Activated naive CD8-positive, alpha-beta T cell treated with anti-CD3 and anti-CD28 coated beads for 36 hours (primary cell): ENCODE measurements at regions not wholly inside any gene's neighbourhood (a gene's known extent, or its start where the extent isn't known, plus 50 kb on each side); places are given as distances from the start of the nearest gene placed in this dataset.
"Not testable (repeated sequence)": the region's sequence is repeated elsewhere in the genome, so short reads cannot be mapped to it uniquely, and the experiment has no call there.

ENCODE experiments used
- DNase-seq: peaks from one replicate; pipeline ENCODE4 v3.0.0; 2021
- H3K27ac Mint-ChIP-seq: one replicate; pipeline ENCODE4 v1.8.0; 2022; ENCODE audit warnings: mild to moderate bottlenecking, moderate library complexity, mixed read lengths
- H3K27me3 Mint-ChIP-seq: one replicate; pipeline ENCODE4 v1.8.0; 2022; ENCODE audit warnings: mild to moderate bottlenecking, mixed read lengths
- H3K36me3 Mint-ChIP-seq: one replicate; pipeline ENCODE4 v1.8.0; 2021; ENCODE audit warnings: mild to moderate bottlenecking, mixed read lengths
- H3K4me1 Mint-ChIP-seq: one replicate; pipeline ENCODE4 v1.8.0; 2021; ENCODE audit warnings: mixed read lengths
- H3K4me3 Mint-ChIP-seq: one replicate; pipeline ENCODE4 v1.8.0; 2022; ENCODE audit warnings: mild to moderate bottlenecking, moderate library complexity, mixed read lengths
- H3K9me3 Mint-ChIP-seq: one replicate; pipeline ENCODE4 v1.8.0; 2022; ENCODE audit warnings: mixed read lengths

GRCh38 chr12:20030826-20031225 is 337.5 kb upstream of the PDE3A start:
- Mint-ChIP-seq H3K27me3 (no peaks in the 10 kb centered on the region), H3K4me1 (no peaks in the 10 kb centered on the region), H3K36me3 (no peaks in the 10 kb centered on the region), H3K27ac (no peak overlapping the region), H3K9me3 (no peaks in the 10 kb centered on the region), H3K4me3 (no peak overlapping the region)
- DNase-seq = no peak

- H3K4me3 Mint-ChIP-seq = no peak overlapping the region
- no peaks in the 10 kb centered on the region for H3K36me3 Mint-ChIP-seq
- H3K4me1 Mint-ChIP-seq = no peaks in the 10 kb centered on the region
- H3K9me3 Mint-ChIP-seq = no peaks in the 10 kb centered on the region
- no peaks in the 10 kb centered on the region for H3K27me3 Mint-ChIP-seq
- H3K27ac Mint-ChIP-seq = no peak overlapping the region
- DNase-seq = no peak
Measured at GRCh38 chr12:20039562-20039961, 328.8 kb upstream of the PDE3A start.

GRCh38 chr12:20040184-20040583 is 328.2 kb upstream of the PDE3A start:
- Mint-ChIP-seq H3K9me3 (no peaks in the 10 kb centered on the region), H3K27me3 (no peaks in the 10 kb centered on the region), H3K36me3 (no peaks in the 10 kb centered on the region), H3K4me1 (no peaks in the 10 kb centered on the region), H3K27ac (no peak overlapping the region), H3K4me3 (no peak overlapping the region)
- DNase-seq = no peak

DNA sequence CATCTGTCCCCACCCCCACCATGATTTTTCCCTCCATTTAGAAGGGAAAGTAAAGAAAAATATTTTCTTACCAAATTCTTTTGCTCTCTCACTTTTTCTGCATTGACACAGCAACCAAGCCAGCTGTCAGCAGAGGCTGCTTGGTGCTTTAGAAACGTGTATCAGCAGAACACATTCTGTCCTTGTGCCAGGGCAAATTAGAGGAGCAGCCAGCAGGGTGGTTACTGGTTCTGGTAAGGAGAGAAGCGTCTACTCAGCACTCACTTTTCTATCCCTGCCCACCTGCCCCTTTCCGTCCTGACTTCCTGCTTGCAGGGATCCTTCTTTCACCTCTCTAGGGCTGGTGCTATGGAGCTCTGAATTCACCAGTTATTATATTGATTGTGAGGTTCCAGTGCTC is 327.5 kb upstream of the PDE3A start:
- no peaks in the 10 kb centered on the region for H3K9me3 Mint-ChIP-seq
- H3K27ac Mint-ChIP-seq = no peak overlapping the region
- no peaks in the 10 kb centered on the region for H3K36me3 Mint-ChIP-seq
- H3K4me3 Mint-ChIP-seq = no peak overlapping the region
- DNase-seq = no peak
- H3K4me1 Mint-ChIP-seq = no peaks in the 10 kb centered on the region
- no peaks in the 10 kb centered on the region for H3K27me3 Mint-ChIP-seq

- DNase-seq = no peak
- Mint-ChIP-seq H3K4me3 (no peak overlapping the region), H3K27ac (no peak overlapping the region), H3K27me3 (no peaks in the 10 kb centered on the region), H3K9me3 (no peaks in the 10 kb centered on the region), H3K36me3 (no peaks in the 10 kb centered on the region), H3K4me1 (no peaks in the 10 kb centered on the region)
Measured at GRCh38 chr12:20044351-20044750, 324.0 kb upstream of the PDE3A start.

- H3K4me3 Mint-ChIP-seq = no peak overlapping the region
- no peaks in the 10 kb centered on the region for H3K9me3 Mint-ChIP-seq
- H3K4me1 Mint-ChIP-seq = no peaks in the 10 kb centered on the region
- H3K27me3 Mint-ChIP-seq = no peaks in the 10 kb centered on the region
- no peak for DNase-seq
- no peaks in the 10 kb centered on the region for H3K36me3 Mint-ChIP-seq
- H3K27ac Mint-ChIP-seq = no peak overlapping the region
Measured at GRCh38 chr12:20044846-20045245, 323.5 kb upstream of the PDE3A start.

GRCh38 chr12:20047901-20048300 is 320.4 kb upstream of the PDE3A start:
- Mint-ChIP-seq H3K4me1 (no peaks in the 10 kb centered on the region), H3K9me3 (no peaks in the 10 kb centered on the region), H3K36me3 (no peaks in the 10 kb centered on the region), H3K27ac (no peak overlapping the region), H3K4me3 (no peak overlapping the region), H3K27me3 (no peaks in the 10 kb centered on the region)
- DNase-seq = no peak

DNA sequence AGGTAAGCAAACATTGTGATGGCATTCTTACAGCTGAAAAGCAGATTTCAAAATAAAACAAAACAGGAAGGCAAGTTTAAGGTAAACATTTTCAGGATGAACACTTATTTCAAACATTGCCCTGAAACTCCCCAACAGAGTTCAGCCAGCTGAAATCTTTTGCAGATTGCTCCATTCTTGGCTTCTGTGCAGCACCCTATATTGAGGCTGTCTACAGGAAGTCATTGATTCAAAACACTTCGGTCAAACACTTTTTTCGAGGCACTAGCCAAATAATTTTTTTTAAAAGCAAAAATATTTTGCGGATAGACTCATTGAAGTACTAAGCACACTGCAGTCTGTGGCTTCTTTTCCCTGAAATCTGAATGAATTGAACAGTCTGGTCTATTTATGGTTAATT is 318.1 kb upstream of the PDE3A start:
- no peak for DNase-seq
- Mint-ChIP-seq H3K4me1 (no peaks in the 10 kb centered on the region), H3K36me3 (no peaks in the 10 kb centered on the region), H3K27me3 (no peaks in the 10 kb centered on the region), H3K4me3 (no peak overlapping the region), H3K9me3 (no peaks in the 10 kb centered on the region), H3K27ac (no peak overlapping the region)

DNA sequence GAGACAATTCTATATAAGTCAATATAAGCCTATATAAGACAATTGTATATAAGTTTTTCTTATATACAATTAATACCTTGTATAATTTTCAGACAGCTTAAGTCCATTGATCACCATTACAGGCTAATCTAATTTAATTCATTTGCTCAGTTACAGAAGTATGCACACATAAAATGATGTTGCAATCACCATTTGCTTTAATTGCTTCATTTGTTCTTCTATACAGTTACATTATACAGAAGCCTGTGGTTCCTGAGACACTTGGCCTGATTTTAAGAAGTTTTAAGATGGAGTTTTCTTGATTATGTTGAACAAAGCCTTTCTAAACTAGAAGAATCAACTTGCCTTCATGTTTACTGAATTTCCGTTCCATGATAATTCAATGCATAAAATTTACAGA is 314.6 kb upstream of the PDE3A start:
- Mint-ChIP-seq H3K27ac (no peak overlapping the region), H3K27me3 (no peaks in the 10 kb centered on the region), H3K4me1 (no peaks in the 10 kb centered on the region), H3K4me3 (no peak overlapping the region), H3K9me3 (no peaks in the 10 kb centered on the region), H3K36me3 (no peaks in the 10 kb centered on the region)
- DNase-seq = no peak

- H3K4me1 Mint-ChIP-seq = no peaks in the 10 kb centered on the region
- no peaks in the 10 kb centered on the region for H3K36me3 Mint-ChIP-seq
- H3K27me3 Mint-ChIP-seq = no peaks in the 10 kb centered on the region
- H3K4me3 Mint-ChIP-seq = no peak overlapping the region
- DNase-seq = no peak
- no peak overlapping the region for H3K27ac Mint-ChIP-seq
- H3K9me3 Mint-ChIP-seq = peaks cover 1% of the 10 kb centered on the region
Measured at GRCh38 chr12:20055856-20056255, 312.5 kb upstream of the PDE3A start.

- Mint-ChIP-seq H3K36me3 (no peaks in the 10 kb centered on the region), H3K9me3 (peaks cover 1% of the 10 kb centered on the region), H3K4me3 (no peak overlapping the region), H3K27me3 (no peaks in the 10 kb centered on the region), H3K27ac (no peak overlapping the region), H3K4me1 (no peaks in the 10 kb centered on the region)
- DNase-seq = no peak
Measured at GRCh38 chr12:20057398-20057797, 310.9 kb upstream of the PDE3A start.

DNA sequence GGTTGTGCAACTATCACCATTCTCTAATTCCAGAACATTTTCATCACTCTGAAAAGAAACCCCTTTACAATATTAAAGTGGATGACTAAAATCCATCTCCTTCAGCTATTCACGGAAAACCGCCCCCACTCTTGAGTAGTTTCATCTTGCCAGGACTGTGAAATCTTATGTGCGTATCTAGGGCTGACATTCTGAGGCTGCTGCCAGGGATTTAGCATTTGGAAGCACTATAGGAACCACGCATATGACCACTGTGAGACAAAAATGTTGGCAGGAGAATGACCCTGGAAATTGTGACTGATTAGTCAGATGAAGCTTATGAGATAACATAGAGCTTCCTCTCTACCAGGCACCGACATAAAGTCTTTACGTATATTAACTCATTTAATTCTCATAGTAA is 305.2 kb upstream of the PDE3A start:
- H3K36me3 Mint-ChIP-seq = no peaks in the 10 kb centered on the region
- H3K4me3 Mint-ChIP-seq = no peak overlapping the region
- H3K4me1 Mint-ChIP-seq = no peaks in the 10 kb centered on the region
- DNase-seq = no peak
- H3K27me3 Mint-ChIP-seq = peaks cover 3% of the 10 kb centered on the region
- H3K9me3 Mint-ChIP-seq = peaks cover 10% of the 10 kb centered on the region
- no peak overlapping the region for H3K27ac Mint-ChIP-seq

DNA sequence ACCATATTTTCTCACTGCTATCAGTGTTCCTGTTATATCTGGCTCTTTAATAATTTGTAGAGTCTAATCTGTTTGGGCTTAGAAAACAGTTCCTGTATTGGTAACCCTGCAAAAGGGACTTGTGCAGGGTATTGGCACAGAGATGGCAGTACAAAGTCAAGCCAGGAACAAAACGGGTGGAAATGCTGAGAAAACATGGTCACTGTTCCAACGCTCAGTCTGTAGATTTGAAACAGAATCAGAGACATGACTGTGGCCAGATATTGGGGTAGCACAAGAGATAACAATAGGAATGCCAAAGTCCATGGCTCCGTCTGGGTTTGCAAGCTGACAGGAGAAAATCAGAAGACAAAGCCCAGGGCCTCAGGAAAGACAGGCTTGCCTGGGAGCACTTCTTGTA is 290.7 kb upstream of the PDE3A start:
- Mint-ChIP-seq H3K36me3 (no peaks in the 10 kb centered on the region), H3K9me3 (peaks cover 1% of the 10 kb centered on the region), H3K27ac (no peak overlapping the region), H3K27me3 (no peaks in the 10 kb centered on the region), H3K4me1 (no peaks in the 10 kb centered on the region), H3K4me3 (no peak overlapping the region)
- no peak for DNase-seq

DNA sequence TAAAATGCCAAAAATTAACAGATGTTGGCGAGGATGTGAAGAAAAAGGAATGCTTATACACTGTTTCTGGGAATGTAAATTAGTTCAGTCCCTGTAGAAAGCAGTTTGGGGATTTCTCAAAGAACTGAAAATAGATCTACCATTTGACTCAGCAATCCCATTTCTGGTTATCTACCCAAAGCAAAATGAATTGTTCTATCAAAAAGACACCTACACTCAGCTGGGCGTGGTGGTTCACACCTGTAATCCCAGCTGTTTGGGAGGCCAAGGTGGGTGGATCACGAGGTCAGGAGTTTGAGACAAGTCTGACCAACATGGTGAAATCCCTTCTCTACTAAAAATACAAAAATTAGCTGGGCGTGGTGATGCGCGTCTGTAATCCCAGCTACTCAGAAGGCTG is 279.3 kb upstream of the PDE3A start:
- no peaks in the 10 kb centered on the region for H3K9me3 Mint-ChIP-seq
- no peaks in the 10 kb centered on the region for H3K4me1 Mint-ChIP-seq
- no peak overlapping the region for H3K27ac Mint-ChIP-seq
- DNase-seq = no peak
- no peaks in the 10 kb centered on the region for H3K36me3 Mint-ChIP-seq
- no peak overlapping the region for H3K4me3 Mint-ChIP-seq
- no peaks in the 10 kb centered on the region for H3K27me3 Mint-ChIP-seq

GRCh38 chr12:20093190-20093810 is 275.0 kb upstream of the PDE3A start:
- not testable (repeated sequence) for H3K4me3 Mint-ChIP-seq, H3K9me3 Mint-ChIP-seq, DNase-seq, H3K4me1 Mint-ChIP-seq, H3K27ac Mint-ChIP-seq, H3K27me3 Mint-ChIP-seq, H3K36me3 Mint-ChIP-seq

- H3K4me1 Mint-ChIP-seq = no peaks in the 10 kb centered on the region
- DNase-seq = no peak
- H3K27ac Mint-ChIP-seq = no peak overlapping the region
- no peaks in the 10 kb centered on the region for H3K27me3 Mint-ChIP-seq
- H3K9me3 Mint-ChIP-seq = no peaks in the 10 kb centered on the region
- no peaks in the 10 kb centered on the region for H3K36me3 Mint-ChIP-seq
- no peak overlapping the region for H3K4me3 Mint-ChIP-seq
Measured at GRCh38 chr12:20096430-20096829, 271.9 kb upstream of the PDE3A start.

DNA sequence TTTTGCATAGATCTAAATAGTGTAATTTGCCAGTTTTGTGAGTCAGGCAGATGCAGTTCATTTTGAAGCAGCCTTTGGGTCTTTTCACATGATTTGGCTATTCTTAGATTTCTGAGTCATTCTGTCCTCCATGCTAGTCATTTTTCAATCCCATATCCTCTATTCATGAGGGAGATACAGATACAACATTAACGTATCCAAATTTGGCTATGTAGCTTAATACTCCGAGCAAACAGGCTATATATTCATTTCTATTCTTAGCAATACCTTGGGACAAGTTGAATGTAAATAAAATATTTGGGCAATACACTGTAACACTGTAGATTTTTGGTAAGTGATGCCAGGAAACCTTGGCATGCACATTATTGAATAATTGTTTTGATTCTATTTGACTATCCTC is 270.7 kb upstream of the PDE3A start:
- H3K4me1 Mint-ChIP-seq = no peaks in the 10 kb centered on the region
- no peak overlapping the region for H3K27ac Mint-ChIP-seq
- DNase-seq = no peak
- no peak overlapping the region for H3K4me3 Mint-ChIP-seq
- H3K27me3 Mint-ChIP-seq = no peaks in the 10 kb centered on the region
- H3K36me3 Mint-ChIP-seq = no peaks in the 10 kb centered on the region
- H3K9me3 Mint-ChIP-seq = no peaks in the 10 kb centered on the region
